Activated CD4-positive, alpha-beta T cell treated with anti-CD3 and anti-CD28 coated beads for 48 hours (primary cell): ENCODE measurements at regions not wholly inside any gene's neighbourhood (a gene's known extent, or its start where the extent isn't known, plus 50 kb on each side); places are given as distances from the start of the nearest gene placed in this dataset.

Experiments used
- DNase-seq: peaks from one replicate; pipeline ENCODE4 v3.0.0-alpha.2; 2020

DNA sequence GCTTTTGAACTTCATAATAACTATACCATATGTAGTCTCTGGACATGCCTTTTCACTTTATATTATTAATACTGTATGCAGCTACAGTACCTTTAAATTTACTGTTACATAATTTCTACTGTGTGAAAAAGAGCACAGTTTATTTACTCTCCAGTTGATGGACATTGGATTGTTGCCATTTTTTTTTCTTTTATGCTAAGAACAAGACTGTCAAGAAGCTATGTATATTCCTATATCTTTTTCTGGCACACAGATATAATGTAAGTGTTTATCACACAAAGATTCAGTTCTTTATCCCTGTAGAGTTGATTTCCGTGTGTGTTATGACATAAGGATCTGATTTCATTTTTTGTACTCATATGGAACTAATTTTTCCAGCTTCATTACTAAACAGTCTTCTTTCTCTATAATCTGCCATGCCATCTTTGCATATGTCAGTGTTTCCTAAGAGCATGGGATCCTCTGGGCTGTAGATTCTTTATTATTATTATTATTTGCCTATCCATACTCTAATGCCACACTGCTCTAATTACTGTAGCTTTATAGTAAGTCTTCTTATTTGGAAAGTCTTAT is 593.0 kb upstream of the ATP2B1 start:
- no peak for DNase-seq

DNA sequence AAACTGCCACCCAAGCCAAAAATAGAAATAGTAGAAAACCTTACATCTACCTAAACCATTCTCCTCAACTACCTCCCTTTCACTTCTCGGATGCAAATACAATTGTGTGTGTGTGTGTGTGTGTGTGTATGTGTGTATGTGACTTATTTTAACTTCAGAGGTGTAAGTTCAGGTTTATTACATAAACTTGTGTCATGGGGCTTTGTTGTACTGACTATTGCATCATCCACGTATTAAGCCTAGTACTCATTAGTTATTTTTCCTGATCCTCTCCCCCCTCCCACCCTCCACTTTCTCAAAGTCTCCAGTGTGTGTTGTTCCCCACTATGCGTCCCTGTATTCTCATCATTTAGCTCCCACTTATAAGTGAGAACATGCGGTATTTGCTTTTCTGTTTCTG is 592.5 kb upstream of the ATP2B1 start:
- no peak for DNase-seq

DNA sequence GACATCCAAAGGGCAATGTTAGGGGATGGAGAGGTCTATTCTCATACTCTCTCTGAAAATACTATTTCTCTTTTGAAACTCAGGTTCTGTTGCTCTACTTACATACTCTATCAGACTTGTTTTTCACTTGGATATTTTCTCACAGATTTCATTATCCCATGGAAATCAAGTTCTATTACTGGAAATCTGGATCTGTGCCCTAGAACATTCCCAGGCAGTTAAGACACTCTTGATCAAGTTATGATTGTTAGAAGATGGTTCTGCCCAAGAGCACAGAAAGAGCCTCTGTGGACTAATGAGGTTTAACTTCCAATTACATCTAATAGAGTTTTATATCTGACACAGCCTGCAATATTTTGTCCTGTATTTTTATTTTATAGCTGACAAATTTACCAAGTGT is 591.0 kb upstream of the ATP2B1 start:
- DNase-seq, result no peak

DNA sequence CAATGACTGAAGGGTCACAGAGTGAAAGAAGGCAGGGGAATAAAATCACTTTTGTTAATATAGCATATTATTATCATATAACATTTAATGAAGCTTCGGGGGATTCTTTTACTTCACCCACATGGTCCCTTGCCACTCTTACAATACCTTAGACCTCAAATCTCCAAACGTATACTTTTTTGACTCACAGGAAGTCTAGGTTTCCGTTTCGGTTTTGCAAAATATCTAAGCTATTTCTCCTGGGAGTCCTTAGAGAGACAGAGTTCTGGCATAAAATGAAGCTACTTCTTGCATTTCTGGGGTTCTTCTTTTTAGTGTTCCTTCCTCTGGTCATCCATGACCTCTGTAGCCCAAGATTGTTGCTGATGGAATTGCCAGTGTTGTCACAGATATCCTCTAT is 590.5 kb upstream of the ATP2B1 start:
- no peak for DNase-seq

DNA sequence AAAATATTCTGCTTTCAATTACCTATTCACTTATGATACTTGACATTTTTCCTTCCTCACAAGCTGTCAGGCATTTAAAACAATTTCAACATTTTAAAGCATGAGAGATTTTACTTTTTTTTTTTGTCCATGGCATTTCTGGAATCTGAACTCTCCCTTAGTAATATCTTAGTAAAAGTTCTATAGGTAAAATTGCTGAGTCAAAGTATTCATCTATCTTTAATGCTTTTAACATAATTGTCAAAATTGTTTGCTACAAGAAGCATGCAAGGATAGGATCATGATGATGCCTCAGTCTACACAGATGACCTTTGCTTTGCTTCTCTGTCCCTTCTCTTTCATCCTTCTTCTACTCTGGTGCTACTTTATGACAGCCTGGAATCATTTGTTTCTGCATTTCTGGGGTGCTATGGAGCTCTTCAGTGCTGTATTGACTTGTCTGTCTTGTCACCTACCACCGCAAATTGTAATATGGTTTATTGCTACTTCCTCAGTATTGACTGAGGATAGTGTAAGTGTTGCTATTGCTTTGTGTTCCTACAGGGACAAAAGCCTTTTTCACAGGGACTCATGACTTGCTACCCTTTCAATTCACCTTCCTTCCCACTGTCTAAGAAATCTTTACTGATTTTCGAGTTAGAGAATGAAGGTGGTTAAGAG is 589.8 kb upstream of the ATP2B1 start:
- DNase-seq, result no peak

DNA sequence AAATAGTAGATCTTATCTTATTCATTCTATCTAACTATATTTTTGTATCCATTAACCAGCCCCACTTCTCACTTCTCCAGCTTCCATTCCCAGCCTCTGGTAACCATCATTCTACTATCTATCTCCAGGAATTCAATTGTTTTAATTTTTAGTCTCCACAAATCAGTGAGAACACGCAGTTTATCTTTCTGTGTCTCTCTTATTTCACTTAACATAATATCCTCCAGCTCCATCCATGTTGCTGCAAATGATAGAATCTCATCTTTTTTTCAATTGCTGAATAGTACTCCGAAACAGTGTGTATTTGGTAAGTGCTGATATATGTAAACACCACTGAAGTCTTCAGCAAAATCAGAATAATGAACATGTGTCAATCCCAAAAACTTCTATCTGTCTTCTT is 587.2 kb upstream of the ATP2B1 start:
- no peak for DNase-seq

DNA sequence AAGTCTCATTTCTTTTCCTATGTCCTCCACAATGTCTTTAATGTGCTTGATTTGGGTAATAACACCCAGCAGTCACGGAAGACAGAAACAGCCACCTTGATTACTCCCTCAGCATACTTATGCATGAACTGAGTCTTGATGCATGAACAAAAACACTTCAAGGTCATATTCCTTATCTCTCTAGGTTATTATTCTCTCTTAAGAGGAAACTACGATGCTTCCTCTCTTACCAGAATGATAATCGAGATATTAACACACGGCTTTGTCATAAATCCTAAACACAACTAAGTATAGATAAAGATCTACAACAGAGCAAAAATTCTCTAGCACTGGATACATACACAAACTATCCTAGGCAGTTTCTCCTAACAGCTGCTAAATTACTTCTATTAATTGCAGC is 583.5 kb upstream of the ATP2B1 start:
- no peak for DNase-seq

DNA sequence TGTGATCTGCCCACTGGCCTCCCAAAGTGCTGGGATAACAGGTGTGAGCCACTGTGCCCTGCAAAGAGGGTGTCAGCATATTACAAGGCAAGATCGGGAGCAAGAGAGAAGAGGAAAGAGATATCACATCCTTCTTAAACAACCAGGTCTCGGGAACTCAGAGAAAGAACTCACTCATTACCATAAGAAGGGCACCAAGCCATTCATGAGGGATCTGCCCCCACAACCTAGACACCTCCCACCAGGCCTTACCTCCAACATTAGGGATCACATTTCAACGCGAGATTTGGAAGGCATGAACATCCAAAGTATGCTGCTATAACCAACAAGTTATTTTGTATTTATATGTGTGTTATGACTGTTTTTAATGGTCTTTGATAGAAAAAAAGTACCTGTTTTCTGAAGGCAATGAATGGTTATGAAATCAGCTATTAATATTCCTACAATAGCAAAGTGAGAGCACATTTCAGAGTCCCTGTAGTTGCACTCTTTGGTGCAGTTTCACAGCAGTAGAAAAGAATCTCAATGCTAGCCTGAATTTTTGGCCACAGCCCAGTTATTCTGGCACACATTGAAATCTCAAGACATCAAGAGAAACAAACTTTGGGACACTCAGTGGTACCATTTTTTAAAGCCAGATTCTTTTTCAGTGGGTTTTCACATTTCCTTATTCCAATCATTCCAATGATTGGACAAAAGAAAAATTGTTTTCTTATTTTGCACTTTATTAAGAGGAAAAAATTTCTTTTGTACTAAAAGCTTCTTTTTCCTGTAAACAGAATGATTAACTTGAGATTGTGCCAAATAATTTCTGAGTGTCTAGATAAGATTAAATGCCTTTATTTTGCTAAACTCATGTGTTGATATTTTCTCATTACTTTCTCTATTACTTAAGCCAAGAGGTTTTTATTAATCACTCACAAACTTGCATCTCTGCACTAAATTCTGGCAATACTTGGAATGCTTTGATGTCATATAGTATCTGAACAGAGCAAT is 582.6 kb upstream of the ATP2B1 start:
- DNase-seq, result no peak

DNA sequence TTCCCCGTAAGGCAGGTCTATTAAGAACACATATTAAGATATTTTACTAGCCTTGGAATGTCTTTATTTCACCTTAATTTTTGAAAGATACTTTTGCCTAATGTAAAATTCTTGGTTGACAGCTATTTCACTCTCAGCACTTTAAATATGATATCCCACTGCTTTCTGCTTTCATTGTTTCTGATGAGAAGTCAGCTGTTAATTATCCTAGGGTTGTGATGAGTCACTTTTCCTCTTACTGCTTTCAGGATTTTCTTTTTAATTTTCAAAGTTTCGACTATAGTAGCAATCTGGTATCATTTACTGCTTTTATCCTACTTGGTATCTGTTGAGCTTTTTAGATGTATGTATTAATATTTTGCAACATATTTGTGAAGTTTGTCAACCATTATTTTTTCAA is 578.9 kb upstream of the ATP2B1 start:
- no peak for DNase-seq

DNA sequence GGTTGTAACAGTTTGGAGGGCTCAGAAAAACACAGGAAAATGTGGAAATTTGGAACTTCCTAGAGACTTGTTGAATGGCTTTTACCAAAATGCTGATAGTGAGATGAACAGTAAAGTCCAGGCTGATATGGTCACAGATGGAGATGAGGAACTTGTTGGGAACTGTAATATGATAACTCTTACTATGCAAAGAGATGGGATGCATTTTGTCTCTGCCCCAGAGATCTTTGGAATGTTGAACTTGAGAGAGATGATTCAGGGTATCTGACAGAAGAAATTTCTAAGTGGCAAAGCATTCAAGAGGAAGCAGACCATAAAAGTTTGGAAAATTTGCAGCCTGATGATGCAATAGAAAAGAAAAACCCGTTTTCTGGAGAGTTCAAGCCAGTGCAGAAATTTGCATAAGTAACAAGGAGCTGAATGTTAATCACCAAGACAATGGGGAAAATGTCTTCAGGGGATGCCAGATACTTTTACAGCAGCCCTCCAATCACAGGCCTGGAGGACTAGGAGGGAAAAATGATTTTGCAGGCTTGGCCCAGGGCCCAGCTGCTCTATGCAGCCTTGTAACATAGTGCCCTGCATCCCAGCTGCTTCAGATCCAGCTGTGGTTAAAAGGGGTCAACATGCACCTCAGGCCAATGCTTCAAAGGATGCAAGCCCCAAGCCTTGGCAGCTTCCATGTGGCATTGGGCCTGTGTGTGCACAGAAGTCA is 572.7 kb upstream of the ATP2B1 start:
- DNase-seq, result no peak

DNA sequence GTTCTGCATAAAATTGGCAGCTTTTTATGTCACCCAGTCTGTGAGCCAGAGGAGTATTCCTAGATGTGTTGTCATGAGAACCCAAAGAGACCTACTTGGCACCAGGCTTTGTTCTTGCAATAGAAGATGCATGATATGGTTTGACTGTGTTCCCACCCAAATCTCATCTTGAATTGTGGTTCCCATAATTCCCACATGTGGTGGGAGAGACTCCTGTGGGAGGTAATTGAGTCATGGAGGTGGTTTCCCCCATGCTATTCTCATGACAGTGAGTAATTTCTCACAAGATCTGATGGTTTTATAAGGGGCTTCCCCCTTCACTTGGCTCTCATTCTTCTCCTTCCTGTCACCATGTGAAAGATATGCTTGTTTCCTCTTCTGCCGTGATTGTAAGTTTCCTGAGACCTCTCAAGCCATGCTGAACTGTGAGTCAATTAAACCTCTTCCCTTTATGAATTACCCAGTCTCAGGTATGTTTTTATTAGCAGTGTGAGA is 572.0 kb upstream of the ATP2B1 start:
- DNase-seq, result peak; percentile 18

DNA sequence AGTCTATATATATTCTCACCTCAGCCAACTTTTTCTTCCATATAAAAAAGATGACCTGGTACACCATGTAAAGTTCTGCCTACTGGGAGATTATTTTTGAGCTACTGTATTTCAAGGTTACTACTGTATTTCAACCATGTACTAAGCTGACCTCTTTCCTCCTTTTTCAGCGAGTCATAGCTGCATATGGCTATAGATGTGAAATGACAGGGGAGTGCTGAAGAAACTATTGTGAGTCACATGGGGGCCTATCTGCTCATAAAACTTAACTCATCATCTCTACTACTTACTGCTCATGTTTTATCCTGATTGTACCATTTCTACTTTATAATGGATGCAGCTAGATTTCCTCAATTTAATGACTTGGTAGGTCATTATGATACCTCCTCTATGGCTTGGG is 571.4 kb upstream of the ATP2B1 start:
- no peak for DNase-seq

DNA sequence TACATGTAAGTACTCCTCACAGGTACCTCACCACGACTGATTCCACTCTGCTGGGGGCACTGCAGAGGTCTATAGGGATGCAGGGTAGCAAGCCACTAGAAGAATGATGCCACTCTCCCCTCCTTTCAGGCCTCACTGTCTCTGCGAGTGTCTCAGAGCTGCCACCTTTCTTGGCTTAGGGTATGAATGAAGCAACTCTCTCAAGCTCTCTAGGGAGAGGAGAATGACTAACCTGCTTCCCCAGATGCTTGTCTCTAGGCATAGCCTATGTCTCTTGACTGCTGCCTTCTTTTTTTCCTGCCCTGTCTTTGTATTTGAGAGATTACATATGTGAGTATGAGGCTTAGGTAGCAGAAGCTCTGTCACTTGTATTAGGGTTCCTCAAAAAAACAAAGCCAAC is 566.5 kb upstream of the ATP2B1 start:
- DNase-seq, result no peak

DNA sequence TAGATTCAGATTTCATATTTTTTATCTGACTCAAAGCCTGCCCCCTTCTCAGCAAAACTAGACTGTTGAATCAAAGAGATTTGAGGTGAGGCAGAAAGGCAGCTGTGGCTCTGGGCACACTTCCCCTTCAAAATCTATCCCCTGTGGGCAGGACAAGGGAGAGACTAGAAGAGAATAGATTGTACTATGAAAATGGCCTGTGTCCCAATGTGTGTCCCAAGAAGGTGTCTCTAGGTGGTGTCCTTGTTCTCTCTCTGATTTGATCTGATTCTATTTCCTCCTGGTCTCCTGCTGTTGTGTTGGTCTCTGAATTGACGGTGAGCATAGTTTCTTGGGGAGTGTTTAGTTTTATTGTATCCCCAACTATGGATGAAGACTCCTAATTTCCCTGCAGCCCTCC is 565.8 kb upstream of the ATP2B1 start:
- DNase-seq, result no peak

DNA sequence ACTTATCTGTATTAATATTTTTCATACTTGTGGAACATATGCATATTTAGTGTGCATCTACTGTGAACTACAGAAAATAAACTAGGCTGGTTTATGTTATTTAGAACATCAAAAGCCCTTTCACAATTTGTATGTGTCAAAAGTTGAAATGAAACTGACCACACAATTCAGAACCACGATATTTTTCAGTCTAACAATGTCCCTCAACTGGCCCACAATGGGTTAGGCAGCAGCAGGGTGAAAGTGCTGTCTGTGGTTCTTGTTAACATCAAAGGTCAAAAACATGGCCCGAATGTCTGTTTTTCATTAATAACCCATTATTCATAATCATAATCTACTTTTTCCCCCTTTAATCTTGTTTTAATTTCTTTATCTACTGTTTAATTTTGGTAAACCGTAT is 559.9 kb upstream of the ATP2B1 start:
- DNase-seq, result no peak

DNA sequence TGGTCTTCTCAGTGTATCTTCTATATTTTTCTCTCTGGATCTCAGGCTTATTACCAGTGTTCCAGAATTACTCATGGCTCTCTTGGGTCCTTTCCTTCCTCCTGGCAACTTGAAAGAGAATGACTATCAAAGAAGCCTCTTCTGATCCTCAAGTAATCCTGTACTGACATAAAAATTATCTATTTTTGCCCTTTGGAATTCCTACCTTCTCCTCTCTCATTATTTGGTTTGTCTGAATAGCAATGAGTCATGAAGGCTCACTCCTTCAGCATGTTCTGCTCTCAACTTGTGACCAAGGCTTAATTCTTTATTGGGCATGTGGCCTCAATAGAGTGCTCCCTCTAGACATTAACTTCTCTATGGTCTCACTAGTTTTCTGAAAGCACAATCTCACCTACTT is 553.6 kb upstream of the ATP2B1 start:
- DNase-seq, result no peak

DNA sequence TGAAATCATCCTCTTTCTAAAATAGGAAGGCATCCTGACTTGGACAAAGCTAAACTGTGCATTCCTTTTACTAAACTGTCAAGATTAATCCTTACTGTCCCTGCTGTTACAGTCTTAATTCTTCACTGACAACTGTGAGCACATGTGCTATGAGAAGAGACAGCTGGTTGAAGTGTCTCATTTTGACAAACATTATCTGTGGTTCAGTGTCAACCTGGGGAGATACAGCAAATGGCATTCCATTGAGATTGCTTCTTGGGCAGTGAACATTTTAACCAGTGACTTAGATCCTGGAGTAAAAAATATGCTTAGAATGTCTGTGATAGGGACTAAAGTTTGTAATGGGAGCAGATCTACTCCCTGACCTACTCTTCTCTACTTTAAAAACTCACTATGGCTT is 552.6 kb upstream of the ATP2B1 start:
- DNase-seq, result no peak

DNA sequence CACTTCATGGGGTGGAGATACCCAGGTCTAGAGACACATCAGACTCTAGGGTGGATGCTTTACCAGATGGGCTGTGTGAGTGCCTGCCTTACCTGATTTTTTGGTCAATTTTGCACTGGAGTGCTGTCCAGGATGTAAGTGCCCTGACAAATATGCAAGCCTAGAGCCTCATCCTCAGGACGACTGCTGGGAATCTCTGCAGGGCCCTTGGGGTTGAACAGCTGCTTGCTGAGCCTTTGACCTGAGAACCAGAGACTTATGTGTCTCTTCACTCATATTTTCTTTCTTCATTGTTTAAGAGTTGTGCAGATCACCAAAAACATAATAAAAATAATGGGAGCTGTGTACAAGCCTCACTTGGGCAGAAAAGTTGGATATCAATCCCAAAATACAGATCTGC is 551.5 kb upstream of the ATP2B1 start:
- no peak for DNase-seq

DNA sequence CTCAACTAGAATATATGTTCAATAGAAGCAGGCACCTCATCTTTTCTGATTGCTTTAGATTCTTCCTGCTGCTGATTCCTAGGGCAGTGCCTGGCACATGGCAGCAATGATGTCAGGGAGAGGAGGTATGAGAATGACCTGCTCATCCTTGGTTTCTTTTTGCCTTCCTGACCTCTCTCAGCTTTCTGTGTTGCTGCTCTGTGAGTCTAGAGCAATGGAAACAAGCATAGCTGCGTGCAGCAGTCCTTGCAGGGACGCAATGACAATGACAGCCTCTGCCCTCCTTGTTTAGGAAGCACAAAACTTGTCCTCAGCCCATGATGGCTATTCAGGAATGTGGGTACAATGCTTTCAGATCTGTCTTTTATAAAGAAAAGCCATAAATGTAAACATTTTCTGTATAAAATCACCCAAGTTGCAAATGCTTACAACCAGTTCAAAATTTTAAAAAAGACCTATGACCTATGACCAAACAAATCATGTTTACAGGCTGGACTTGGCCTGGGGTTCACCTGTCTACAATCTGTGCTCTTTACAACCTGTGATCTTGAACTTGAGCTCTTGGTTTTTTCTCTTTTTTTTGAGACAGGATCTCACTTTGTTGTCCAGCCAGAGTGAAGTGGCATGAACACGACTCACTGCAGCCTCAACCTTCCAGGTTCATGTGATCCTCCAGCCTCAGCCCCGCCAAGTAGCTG is 549.4 kb upstream of the ATP2B1 start:
- DNase-seq, result no peak

DNA sequence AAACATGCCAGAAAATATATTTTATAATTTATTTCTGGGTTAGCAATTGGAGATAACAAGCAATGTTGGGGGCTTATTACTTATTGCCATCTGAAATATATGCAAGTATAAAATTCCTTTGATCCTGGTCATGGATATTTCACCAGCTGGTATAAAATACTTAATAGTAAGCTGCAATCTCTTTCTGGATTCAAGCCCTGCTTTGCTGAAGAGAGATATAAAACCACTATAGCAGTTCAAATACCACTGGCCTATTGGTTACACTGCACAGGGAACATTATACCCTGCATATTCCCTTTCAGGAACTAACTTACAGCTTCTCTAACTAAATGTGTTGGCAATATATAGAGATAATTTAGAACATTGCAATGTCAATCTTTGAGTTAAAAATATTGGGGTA is 546.2 kb upstream of the ATP2B1 start:
- DNase-seq, result no peak

DNA sequence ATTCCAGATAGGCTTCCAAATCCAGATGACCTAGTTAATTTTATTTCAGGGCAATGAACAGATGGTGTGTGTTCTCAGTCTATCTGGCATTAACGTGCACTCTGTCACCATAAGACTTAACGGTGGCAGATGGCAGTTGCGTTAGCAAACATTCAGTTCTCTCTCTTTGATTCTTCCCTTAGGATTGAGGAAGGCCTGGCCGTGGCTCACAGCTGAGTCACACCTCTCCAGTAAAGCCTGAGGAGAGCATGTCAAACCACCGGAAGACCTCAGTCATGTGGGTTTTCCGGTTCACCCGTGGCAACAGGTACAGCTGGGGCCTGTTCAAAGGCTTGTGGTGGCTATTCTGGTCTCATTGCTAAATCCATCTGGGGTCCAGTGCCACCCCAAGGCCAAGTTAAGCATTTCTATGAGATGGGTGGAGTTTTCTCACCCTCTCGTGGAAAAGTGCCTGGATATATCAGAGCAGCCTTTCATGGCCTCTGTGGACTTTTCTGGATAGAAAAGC is 545.1 kb upstream of the ATP2B1 start:
- DNase-seq, result peak; percentile 41

DNA sequence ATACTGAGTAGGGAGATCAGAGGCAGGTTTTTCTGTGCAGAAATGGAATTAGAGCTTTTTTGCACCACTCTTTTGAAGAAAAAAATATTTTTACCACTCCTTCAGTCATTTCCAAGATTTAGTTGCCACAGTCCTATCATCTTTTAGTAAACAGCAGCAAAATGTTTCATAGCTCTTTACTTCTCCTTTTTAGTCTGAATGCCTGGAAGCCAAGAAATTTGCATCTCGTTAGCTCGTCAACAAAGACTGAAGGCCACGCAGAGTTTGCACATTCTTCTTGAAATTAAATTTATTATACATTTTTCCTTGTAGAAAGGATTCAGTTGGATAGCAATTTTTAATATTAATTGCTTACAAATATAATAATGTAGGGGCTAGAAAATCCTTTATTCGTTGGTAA is 544.5 kb upstream of the ATP2B1 start:
- DNase-seq, result no peak
